GM23338 (cell line): ENCODE measurements at regions not wholly inside any gene's neighbourhood (a gene's known extent, or its start where the extent isn't known, plus 50 kb on each side); places are given as distances from the start of the nearest gene placed in this dataset.

ENCODE experiments used
- ATAC-seq: fragments of 200-7000 bp; cut with Tn5 transposase; 3 replicates; pipeline ENCODE4 v1.9.1; 2020
- DNase-seq: peaks from one replicate; pipeline ENCODE4 v3.0.0-alpha.2; 2015; ENCODE audit warnings: low spot score
- H2AFZ ChIP-seq: fragments of 200-600 bp; sonication (generic); 2 replicates; pipeline ENCODE4 v1.8.0; 2016; ENCODE audit warnings: antibody characterized with exemption, mild to moderate bottlenecking, moderate library complexity
- H3F3A ChIP-seq: fragments of 200-600 bp; sonication (generic); replicated peaks from 2 replicates; pipeline ENCODE4 v1.8.0; 2017; ENCODE audit warnings: antibody characterized with exemption, mixed run types, low read depth
- H3K27ac ChIP-seq: fragments of 200-600 bp; sonication (generic); 2 replicates; pipeline ENCODE4 v1.6.1; 2016; ENCODE audit warnings: low read depth
- H3K27me3 ChIP-seq: fragments of 200-600 bp; sonication (generic); 2 replicates; pipeline ENCODE4 v1.8.0; 2016; ENCODE audit warnings: mild to moderate bottlenecking, mixed run types, moderate library complexity; ENCODE audit not compliant: insufficient read depth
- H3K36me3 ChIP-seq: fragments of 200-600 bp; sonication (generic); 2 replicates; pipeline ENCODE4 v1.8.0; 2016; ENCODE audit warnings: mild to moderate bottlenecking; ENCODE audit not compliant: insufficient read depth
- H3K4me1 ChIP-seq: fragments of 200-600 bp; sonication (generic); 2 replicates; pipeline ENCODE4 v1.8.0; 2016; ENCODE audit warnings: mild to moderate bottlenecking, moderate library complexity; ENCODE audit not compliant: insufficient read depth
- H3K4me2 ChIP-seq: fragments of 200-600 bp; sonication (generic); 2 replicates; pipeline ENCODE4 v1.7.1; 2017; ENCODE audit warnings: mixed run types
- H3K4me3 ChIP-seq: fragments of 200-600 bp; sonication (generic); 2 replicates; pipeline ENCODE4 v1.6.1; 2016; ENCODE audit warnings: mixed run types
- H3K79me2 ChIP-seq: fragments of 200-600 bp; sonication (generic); replicated peaks from 2 replicates; pipeline ENCODE4 v1.8.0; 2017; ENCODE audit warnings: mild to moderate bottlenecking; ENCODE audit not compliant: insufficient read depth
- H3K9me2 ChIP-seq: fragments of 200-600 bp; sonication (generic); 2 replicates; pipeline ENCODE4 v1.8.0; 2017; ENCODE audit not compliant: insufficient read depth
- H4K20me1 ChIP-seq: fragments of 200-600 bp; sonication (generic); replicated peaks from 2 replicates; pipeline ENCODE4 v1.8.0; 2017; ENCODE audit warnings: mild to moderate bottlenecking; ENCODE audit not compliant: insufficient read depth
- H3K27ac Mint-ChIP-seq: 2 replicates; pipeline ENCODE4 v1.8.0; 2020; ENCODE audit warnings: inconsistent platforms, mild to moderate bottlenecking, moderate library complexity, mixed read lengths
- H3K27me3 Mint-ChIP-seq: 3 replicates; pipeline ENCODE4 v1.8.0; 2022; ENCODE audit warnings: low read depth, mild to moderate bottlenecking, moderate library complexity, mixed read lengths, inconsistent platforms; ENCODE audit not compliant: insufficient read depth, poor library complexity
- H3K36me3 Mint-ChIP-seq: 3 replicates; pipeline ENCODE4 v1.8.0; 2021; ENCODE audit warnings: low read depth, mild to moderate bottlenecking, inconsistent platforms, moderate library complexity, mixed read lengths
- H3K4me1 Mint-ChIP-seq: 3 replicates; pipeline ENCODE4 v1.8.0; 2020; ENCODE audit warnings: mild to moderate bottlenecking, inconsistent platforms, mixed read lengths
- H3K4me3 Mint-ChIP-seq: 3 replicates; pipeline ENCODE4 v1.8.0; 2021; ENCODE audit warnings: moderate library complexity, mild to moderate bottlenecking, inconsistent platforms, mixed read lengths
- H3K9me3 Mint-ChIP-seq: 3 replicates; pipeline ENCODE4 v1.8.0; 2020; ENCODE audit warnings: moderate library complexity, mild to moderate bottlenecking, inconsistent platforms, mixed read lengths
- CREB1 ChIP-seq: fragments of 250-450 bp; sonication (Bioruptor Pico); IDR thresholded peaks from 2 replicates; pipeline ENCODE4 v1.5.0; 2020; ENCODE audit warnings: low read depth, mild to moderate bottlenecking, moderate library complexity
- ETS1 ChIP-seq: IDR thresholded peaks from 2 replicates; pipeline ENCODE4 v1.6.1; 2016; ENCODE audit warnings: antibody characterized with exemption
- EZH2 ChIP-seq: fragments of 200-600 bp; sonication (generic); IDR thresholded peaks from one replicate; pipeline ENCODE4 v1.8.0; 2017; ENCODE audit warnings: antibody characterized with exemption, mild to moderate bottlenecking, low read depth; ENCODE audit not compliant: unreplicated experiment
- EZH2phosphoT487 ChIP-seq: fragments of 200-600 bp; sonication (generic); IDR thresholded peaks from one replicate; pipeline ENCODE4 v1.8.1; 2018; ENCODE audit warnings: antibody characterized with exemption; ENCODE audit not compliant: unreplicated experiment
- JUNB ChIP-seq: IDR thresholded peaks from one replicate; pipeline ENCODE4 v1.6.1; 2016; ENCODE audit warnings: antibody characterized with exemption; ENCODE audit not compliant: unreplicated experiment
- NANOG ChIP-seq: IDR thresholded peaks from 2 replicates; pipeline ENCODE4 v1.6.1; 2016; ENCODE audit warnings: antibody characterized with exemption, borderline replicate concordance
- POLR2AphosphoS5 ChIP-seq: IDR thresholded peaks from 2 replicates; pipeline ENCODE4 v1.6.1; 2016; ENCODE audit warnings: antibody characterized with exemption, low read depth
- REST ChIP-seq: IDR thresholded peaks from one replicate; pipeline ENCODE4 v1.6.1; 2018; ENCODE audit warnings: antibody characterized with exemption; ENCODE audit not compliant: unreplicated experiment
- STAT1 ChIP-seq: IDR thresholded peaks from one replicate; pipeline ENCODE4 v1.6.1; 2016; ENCODE audit warnings: antibody characterized with exemption; ENCODE audit not compliant: unreplicated experiment
- ZNF114 ChIP-seq: fragments of 250-450 bp; sonication (Bioruptor Pico); IDR thresholded peaks from 2 replicates; pipeline ENCODE4 v1.5.0; 2020; ENCODE audit warnings: mild to moderate bottlenecking, moderate library complexity
- ZNF331 ChIP-seq: fragments of 250-450 bp; sonication (Bioruptor Pico); IDR thresholded peaks from 2 replicates; pipeline ENCODE4 v1.5.0; 2020; ENCODE audit warnings: low read depth, mild to moderate bottlenecking, moderate library complexity

- H2AFZ ChIP-seq, result no peak overlapping the region
- no peaks in the 10 kb centered on the region for H3K4me1 Mint-ChIP-seq
- H3K27ac Mint-ChIP-seq, result no peak overlapping the region
- peaks cover 8% of the 10 kb centered on the region; the same call in 1 of the 2 replicates for H3K9me2 ChIP-seq
- H3K36me3 Mint-ChIP-seq, result peaks cover 18% of the 10 kb centered on the region
- H3K4me1 ChIP-seq, result no peaks in the 10 kb centered on the region
- no peak overlapping the region for H3K4me3 Mint-ChIP-seq
- no peak for ATAC-seq
- no peak overlapping the region for H3K27ac ChIP-seq
- H3K27me3 ChIP-seq, result no peaks in the 10 kb centered on the region
- H3F3A ChIP-seq, result no peaks in the 10 kb centered on the region
- H3K9me3 Mint-ChIP-seq, result peaks cover 23% of the 10 kb centered on the region
- TF ChIP-seq ZNF114 (CRISPR knock-in tag) (no peak), ZNF331 (CRISPR knock-in tag) (no peak), STAT1 (no peak), POLR2AphosphoS5 (no peak), EZH2phosphoT487 (no peak)
- H3K4me3 ChIP-seq, result no peak overlapping the region
- H4K20me1 ChIP-seq, result no peaks in the 10 kb centered on the region
- peaks cover 1% of the 10 kb centered on the region for H3K27me3 Mint-ChIP-seq
- H3K36me3 ChIP-seq, result 0 out of 2 replicates have a peak, but pooled peaks cover 2% of the 10 kb centered on the region
- no peak overlapping the region for H3K4me2 ChIP-seq
- DNase-seq, result no peak
- H3K79me2 ChIP-seq, result no peaks in the 10 kb centered on the region
Observed at GRCh38 chr1:238530209-238530851, 639.6 kb upstream of the ZP4 start.

- Mint-ChIP-seq H3K4me1 (no peaks in the 10 kb centered on the region), H3K27ac (no peak overlapping the region), H3K4me3 (no peak overlapping the region), H3K36me3 (peaks cover 7% of the 10 kb centered on the region; the same call in 1 of the 3 replicates), H3K27me3 (peaks cover 2% of the 10 kb centered on the region), H3K9me3 (peaks cover 15% of the 10 kb centered on the region)
- no peak overlapping the region for H3K4me2 ChIP-seq
- H3F3A ChIP-seq, result no peaks in the 10 kb centered on the region
- no peak overlapping the region for H3K27ac ChIP-seq
- no peaks in the 10 kb centered on the region for H3K27me3 ChIP-seq
- H3K4me3 ChIP-seq, result no peak overlapping the region
- DNase-seq (no peak), ATAC-seq (no peak)
- H3K79me2 ChIP-seq, result no peaks in the 10 kb centered on the region
- H4K20me1 ChIP-seq, result no peaks in the 10 kb centered on the region
- H3K36me3 ChIP-seq, result peaks cover 4% of the 10 kb centered on the region; the same call in 1 of the 2 replicates
- H3K9me2 ChIP-seq, result no peaks in the 10 kb centered on the region
- TF ChIP-seq ZNF331 (CRISPR knock-in tag) (no peak), JUNB (no peak), EZH2 (no peak), STAT1 (no peak), CREB1 (CRISPR knock-in tag) (no peak), NANOG (no peak)
- no peaks in the 10 kb centered on the region for H3K4me1 ChIP-seq
- no peak overlapping the region for H2AFZ ChIP-seq
Observed at GRCh38 chr1:238517711-238518110, 627.0 kb upstream of the ZP4 start.

GRCh38 chr1:238501290-238501689, 610.6 kb upstream of the ZP4 start:
- TF ChIP-seq REST, result no peak
- TF ChIP-seq POLR2AphosphoS5, result no peak
- TF ChIP-seq STAT1, result no peak
- TF ChIP-seq CREB1 (CRISPR knock-in tag), result no peak
- no peak for TF ChIP-seq EZH2
- no peak for TF ChIP-seq ETS1
- TF ChIP-seq ZNF114 (CRISPR knock-in tag), result no peak
- no peak for TF ChIP-seq ZNF331 (CRISPR knock-in tag)
- DNase-seq, result no peak

More at GRCh38 chr1:238501290-238501689, 610.6 kb upstream of the ZP4 start:
- Histone ChIP-seq H3K4me3 (no peak overlapping the region), H3K9me2 (no peaks in the 10 kb centered on the region), H3K27ac (no peak overlapping the region), H4K20me1 (no peaks in the 10 kb centered on the region), H3K27me3 (no peaks in the 10 kb centered on the region), H3K79me2 (no peaks in the 10 kb centered on the region), H2AFZ (no peak overlapping the region), H3K4me1 (no peaks in the 10 kb centered on the region), H3K4me2 (no peak overlapping the region), H3K36me3 (no peaks in the 10 kb centered on the region), H3F3A (no peaks in the 10 kb centered on the region)
- H3K27me3 Mint-ChIP-seq, result no peaks in the 10 kb centered on the region
- peaks cover 4% of the 10 kb centered on the region; the same call in 2 of the 3 replicates for H3K36me3 Mint-ChIP-seq
- H3K4me1 Mint-ChIP-seq, result no peaks in the 10 kb centered on the region
- no peak overlapping the region for H3K4me3 Mint-ChIP-seq
- no peak for ATAC-seq
- H3K9me3 Mint-ChIP-seq, result peaks cover 6% of the 10 kb centered on the region; the same call in 2 of the 3 replicates
- H3K27ac Mint-ChIP-seq, result no peak overlapping the region
